CD4-positive, alpha-beta T cell (primary cell): ENCODE measurements at regions not wholly inside any gene's neighbourhood (a gene's known extent, or its start where the extent isn't known, plus 50 kb on each side); places are given as distances from the start of the nearest gene placed in this dataset.

Source experiments
- ATAC-seq: fragments of 200-7000 bp; cut with Tn5 transposase; one replicate; pipeline ENCODE4 v1.10.0; 2022; ENCODE audit warnings: mild to moderate bottlenecking; ENCODE audit not compliant: poor library complexity
- CTCF ChIA-PET: fragments of 350-600 bp; sonication (Branson Sonifier 250); formaldehyde crosslinking; loops from one replicate; lab custom pipeline; 2021; ENCODE audit warnings: antibody characterized with exemption, inconsistent platforms; lab: Charles Lee
- POLR2A ChIA-PET: fragments of 350-600 bp; sonication (Branson Sonifier 250); formaldehyde crosslinking; loops from one replicate; lab custom pipeline; 2021; ENCODE audit warnings: antibody characterized with exemption, inconsistent platforms; lab: Charles Lee
- DNase-seq, 14 experiments: peaks; one replicate each; pipeline ENCODE4 v3.0.0-alpha.2; 2013 to 2020; ENCODE audit warnings: mixed read lengths in 2 of 14
- H3K27ac ChIP-seq, 2 donors: one replicate each; pipeline versions ENCODE4 v1.5.1 to v1.7.0; 2013; ENCODE audit warnings: low read length in 2 of 2, low read depth in 1 of 2, mild to moderate bottlenecking in 1 of 2
- H3K27me3 ChIP-seq, 2 experiments: 1 replicate in 1 of 2; 2 replicates in 1 of 2; pipeline versions ENCODE4 v1.6.1 to v1.7.0; 2013; ENCODE audit warnings: low read length in 2 of 2, control low read depth in 1 of 2, mild to moderate bottlenecking in 1 of 2, moderate library complexity in 1 of 2; ENCODE audit not compliant: insufficient read depth in 2 of 2, control insufficient read depth in 1 of 2
- H3K36me3 ChIP-seq: one replicate; pipeline ENCODE4 v1.6.1; 2013; ENCODE audit warnings: low read length, control low read depth; ENCODE audit not compliant: insufficient read depth
- H3K4me1 ChIP-seq: one replicate; pipeline ENCODE4 v1.6.1; 2013; ENCODE audit warnings: low read length, control low read depth; ENCODE audit not compliant: insufficient read depth
- H3K4me3 ChIP-seq: one replicate; pipeline ENCODE4 v1.5.1; 2013; ENCODE audit warnings: mild to moderate bottlenecking, low read length, moderate library complexity
- H3K9me3 ChIP-seq, 2 experiments: 1 replicate in 1 of 2; 2 replicates in 1 of 2; pipeline versions ENCODE4 v1.6.1 to v1.7.0; 2013; ENCODE audit warnings: low read length in 2 of 2, mild to moderate bottlenecking in 2 of 2, control low read depth in 1 of 2, moderate library complexity in 1 of 2; ENCODE audit not compliant: control insufficient read depth in 1 of 2, insufficient read depth in 1 of 2
- H3K27ac Mint-ChIP-seq: one replicate; pipeline ENCODE4 v1.8.0; 2020; ENCODE audit warnings: mixed read lengths
- H3K27me3 Mint-ChIP-seq: one replicate; pipeline ENCODE4 v1.8.0; 2021; ENCODE audit warnings: mixed read lengths
- H3K36me3 Mint-ChIP-seq: one replicate; pipeline ENCODE4 v1.8.0; 2021; ENCODE audit warnings: low read depth, mixed read lengths
- H3K4me1 Mint-ChIP-seq: one replicate; pipeline ENCODE4 v1.8.0; 2021; ENCODE audit warnings: low read depth, mixed read lengths
- H3K4me3 Mint-ChIP-seq: one replicate; pipeline ENCODE4 v1.8.0; 2020; ENCODE audit warnings: mild to moderate bottlenecking, mixed read lengths
- H3K9me3 Mint-ChIP-seq: one replicate; pipeline ENCODE4 v1.8.0; 2020; ENCODE audit warnings: mixed read lengths
- intact Hi-C, 2 experiments: fragments of 100-400 bp; cut with DNase I in 1 of 2; cut with micrococcal nuclease in 1 of 2; formaldehyde crosslinking; loops; one replicate each; pipeline versions ENCODE4 v1.15.1 to v1.9.0; 2023 to 2025; cut with DNase I, micrococcal nuclease
- TF ChIP-seq, protein P1 (sequence below): fragments of 200-600 bp; IDR thresholded peaks from one replicate; pipeline ENCODE4 v1.8.0; 2022; ENCODE audit warnings: antibody characterized with exemption, mild to moderate bottlenecking

DNA sequence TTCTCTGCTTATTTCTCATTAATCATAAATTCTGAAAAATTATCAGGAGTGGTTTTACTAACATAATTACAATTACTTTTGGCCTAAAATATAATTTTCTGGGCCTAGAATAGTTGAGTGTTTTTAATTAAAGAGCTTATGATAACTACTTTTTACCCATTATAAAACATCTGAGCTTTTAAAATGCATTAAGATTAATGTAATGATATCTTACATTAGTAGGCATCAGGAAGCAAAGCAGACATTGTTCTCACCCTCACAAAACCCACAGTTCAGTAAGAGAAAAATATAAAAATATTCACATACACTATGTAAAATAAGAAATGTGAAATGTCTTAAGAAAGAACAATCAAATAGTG lies 443.7 kb upstream of the SEMA3A start:
- Histone ChIP-seq H3K9me3 (peaks cover 0 to 11% of the 10 kb centered on the region in 2 experiments), H3K4me1 (no peaks in the 10 kb centered on the region), H3K27ac (no peak overlapping the region), H3K4me3 (no peak overlapping the region), H3K27me3 (no peaks in the 10 kb centered on the region), H3K36me3 (no peaks in the 10 kb centered on the region)
- H3K4me1 Mint-ChIP-seq, result no peaks in the 10 kb centered on the region
- no peaks in the 10 kb centered on the region for H3K27me3 Mint-ChIP-seq
- ATAC-seq, result no peak
- H3K27ac Mint-ChIP-seq, result no peak overlapping the region
- H3K36me3 Mint-ChIP-seq, result no peaks in the 10 kb centered on the region
- CTCF ChIA-PET, result no interaction called here
- peaks cover 6% of the 10 kb centered on the region for H3K9me3 Mint-ChIP-seq
- DNase-seq, result no peak
- POLR2A ChIA-PET, result no interaction called here
- intact Hi-C loops, result no loop called here
- TF ChIP-seq, protein P1, sequence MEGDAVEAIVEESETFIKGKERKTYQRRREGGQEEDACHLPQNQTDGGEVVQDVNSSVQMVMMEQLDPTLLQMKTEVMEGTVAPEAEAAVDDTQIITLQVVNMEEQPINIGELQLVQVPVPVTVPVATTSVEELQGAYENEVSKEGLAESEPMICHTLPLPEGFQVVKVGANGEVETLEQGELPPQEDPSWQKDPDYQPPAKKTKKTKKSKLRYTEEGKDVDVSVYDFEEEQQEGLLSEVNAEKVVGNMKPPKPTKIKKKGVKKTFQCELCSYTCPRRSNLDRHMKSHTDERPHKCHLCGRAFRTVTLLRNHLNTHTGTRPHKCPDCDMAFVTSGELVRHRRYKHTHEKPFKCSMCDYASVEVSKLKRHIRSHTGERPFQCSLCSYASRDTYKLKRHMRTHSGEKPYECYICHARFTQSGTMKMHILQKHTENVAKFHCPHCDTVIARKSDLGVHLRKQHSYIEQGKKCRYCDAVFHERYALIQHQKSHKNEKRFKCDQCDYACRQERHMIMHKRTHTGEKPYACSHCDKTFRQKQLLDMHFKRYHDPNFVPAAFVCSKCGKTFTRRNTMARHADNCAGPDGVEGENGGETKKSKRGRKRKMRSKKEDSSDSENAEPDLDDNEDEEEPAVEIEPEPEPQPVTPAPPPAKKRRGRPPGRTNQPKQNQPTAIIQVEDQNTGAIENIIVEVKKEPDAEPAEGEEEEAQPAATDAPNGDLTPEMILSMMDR, result no peak
- H3K4me3 Mint-ChIP-seq, result no peak overlapping the region

DNA sequence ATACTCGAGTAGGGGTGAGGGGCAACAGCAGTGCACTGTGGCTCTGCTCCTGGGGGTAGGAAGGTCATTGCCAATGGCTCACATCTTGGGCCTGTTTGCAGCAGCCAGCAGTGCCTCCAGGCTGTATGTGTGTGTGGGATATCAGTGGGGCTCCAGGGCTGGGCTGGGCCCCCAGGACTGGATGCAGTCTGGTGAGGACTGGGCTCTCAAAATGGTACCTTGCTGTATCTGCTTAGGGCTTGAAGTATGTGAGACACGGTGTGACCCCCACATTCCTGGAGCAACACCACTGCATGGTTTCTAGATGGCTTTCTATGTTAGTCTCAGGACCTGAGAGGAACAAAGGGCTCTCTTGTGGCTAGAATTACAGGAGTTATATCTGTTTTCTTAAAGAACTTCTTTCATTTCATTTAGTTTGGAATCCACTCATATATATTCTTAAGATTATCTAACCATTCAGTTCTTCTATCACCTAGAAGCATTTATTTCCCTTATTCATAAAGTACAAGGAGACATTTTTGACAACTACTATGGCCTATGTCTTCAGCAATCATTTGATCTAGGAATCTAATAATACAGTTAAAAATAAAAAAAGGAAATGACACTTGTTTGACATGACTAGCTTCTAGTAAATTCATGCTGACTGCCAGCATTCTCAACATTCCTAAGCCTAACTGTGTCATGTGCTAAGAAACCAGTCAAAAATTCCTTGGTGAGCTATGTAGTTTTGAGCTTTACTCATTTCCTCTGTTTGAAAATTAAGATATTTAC lies 443.2 kb upstream of the SEMA3A start:
- Mint-ChIP-seq H3K9me3 (peaks cover 9% of the 10 kb centered on the region), H3K4me3 (no peak overlapping the region), H3K4me1 (no peaks in the 10 kb centered on the region), H3K27me3 (no peaks in the 10 kb centered on the region), H3K27ac (no peak overlapping the region), H3K36me3 (no peaks in the 10 kb centered on the region)
- Histone ChIP-seq H3K4me1 (no peaks in the 10 kb centered on the region), H3K9me3 (peaks cover 0 to 11% of the 10 kb centered on the region in 2 experiments), H3K27me3 (no peaks in the 10 kb centered on the region), H3K4me3 (no peak overlapping the region), H3K27ac (no peak overlapping the region), H3K36me3 (no peaks in the 10 kb centered on the region)
- TF ChIP-seq, protein P1, result no peak
- no peak for DNase-seq
- ChIA-PET CTCF (no interaction called here), POLR2A (no interaction called here)
- intact Hi-C loops, result no loop called here
- no peak for ATAC-seq

DNA sequence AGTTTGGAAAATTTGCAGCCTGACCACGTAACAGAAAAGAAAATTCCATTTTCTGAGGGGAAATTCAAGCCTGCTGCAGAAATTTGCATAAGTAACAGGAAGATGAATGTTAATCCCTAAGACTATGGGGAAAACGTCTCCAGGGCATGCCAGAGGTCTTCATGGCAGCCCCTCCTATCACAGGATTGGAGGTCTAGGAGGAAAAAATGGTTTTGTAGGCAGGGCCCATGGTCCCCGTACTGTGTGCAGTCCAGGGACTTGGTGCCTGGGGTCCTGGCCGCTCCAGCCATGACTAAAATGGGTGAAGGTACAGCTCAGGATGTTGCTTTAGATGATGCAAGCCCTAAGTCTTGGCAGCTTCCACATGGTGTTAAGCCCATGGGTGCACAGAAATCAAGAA lies 437.3 kb upstream of the SEMA3A start:
- no peak overlapping the region for H3K4me3 Mint-ChIP-seq
- no peak overlapping the region for H3K27ac ChIP-seq
- no peaks in the 10 kb centered on the region for H3K27me3 Mint-ChIP-seq
- no peaks in the 10 kb centered on the region for H3K4me1 ChIP-seq
- ATAC-seq, result no peak
- no peak overlapping the region for H3K4me3 ChIP-seq
- H3K9me3 ChIP-seq, result peaks cover 0 to 6% of the 10 kb centered on the region in 2 experiments
- intact Hi-C loops, result no loop called here
- H3K36me3 ChIP-seq, result no peaks in the 10 kb centered on the region
- H3K36me3 Mint-ChIP-seq, result no peaks in the 10 kb centered on the region
- ChIA-PET CTCF (no interaction called here), POLR2A (no interaction called here)
- H3K27me3 ChIP-seq, result no peaks in the 10 kb centered on the region
- no peak overlapping the region for H3K27ac Mint-ChIP-seq
- TF ChIP-seq, protein P1, result no peak
- H3K9me3 Mint-ChIP-seq, result peaks cover 9% of the 10 kb centered on the region
- no peaks in the 10 kb centered on the region for H3K4me1 Mint-ChIP-seq
- DNase-seq, result no peak
